PC-3 (cell line): ENCODE measurements at regions not wholly inside any gene's neighbourhood (a gene's known extent, or its start where the extent isn't known, plus 50 kb on each side); places are given as distances from the start of the nearest gene placed in this dataset.

ENCODE experiments used
- ATAC-seq: fragments of 200-7000 bp; cut with Tn5 transposase; 2 replicates; pipeline ENCODE4 v1.9.1; 2020; ENCODE audit warnings: mild to moderate bottlenecking, moderate library complexity
- BruUV-seq: library from RNA; stranded (reverse); fragments of 400-500 nt; replicated peaks from 2 replicates; lab custom pipeline; 2021; lab: Mats Ljungman, UMichigan
- CTCF ChIA-PET: fragments of 300-600 bp; sonication (Branson Sonifier 250); formaldehyde crosslinking; loops from one replicate; lab custom pipeline; 2022; ENCODE audit warnings: antibody characterized with exemption; lab: Charles Lee
- POLR2A ChIA-PET: fragments of 300-600 bp; sonication (Branson Sonifier 250); formaldehyde crosslinking; loops from one replicate; lab custom pipeline; 2022; ENCODE audit warnings: antibody characterized with exemption; ENCODE audit not compliant: unreplicated experiment; lab: Charles Lee
- DNase-seq: peaks from one replicate; pipeline ENCODE4 v3.0.0-alpha.2; 2015
- H2AFZ ChIP-seq: fragments of 300-600 bp; sonication (generic); 2 replicates; pipeline ENCODE4 v1.6.0; 2016; ENCODE audit warnings: antibody characterized with exemption, low read length
- H3F3A ChIP-seq: fragments of 300-600 bp; sonication (generic); one replicate; pipeline ENCODE4 v1.6.0; 2017; ENCODE audit warnings: antibody characterized with exemption, low read length, control low read depth, mild to moderate bottlenecking; ENCODE audit not compliant: unreplicated experiment
- H3K27ac ChIP-seq: fragments of 300-600 bp; sonication (generic); 2 replicates; pipeline ENCODE4 v1.5.1; 2016; ENCODE audit warnings: mild to moderate bottlenecking, low read length
- H3K27me3 ChIP-seq: fragments of 300-600 bp; sonication (generic); 2 replicates; pipeline ENCODE4 v1.6.1; 2016; ENCODE audit warnings: low read length, mixed read lengths
- H3K36me3 ChIP-seq: fragments of 300-600 bp; sonication (generic); 2 replicates; pipeline ENCODE4 v1.6.1; 2016; ENCODE audit warnings: low read depth, mixed run types, low read length, mixed read lengths
- H3K4me1 ChIP-seq: fragments of 300-600 bp; sonication (generic); 2 replicates; pipeline ENCODE4 v1.5.1; 2016; ENCODE audit warnings: low read length; ENCODE audit not compliant: insufficient read depth
- H3K4me2 ChIP-seq: fragments of 300-600 bp; sonication (generic); 2 replicates; pipeline ENCODE4 v1.6.0; 2016; ENCODE audit warnings: low read length
- H3K4me3 ChIP-seq: fragments of 300-600 bp; sonication (generic); 2 replicates; pipeline ENCODE4 v1.5.1; 2016; ENCODE audit warnings: mild to moderate bottlenecking, low read length, mixed read lengths
- H3K79me2 ChIP-seq: fragments of 300-600 bp; sonication (generic); 2 replicates; pipeline ENCODE4 v1.6.1; 2017; ENCODE audit warnings: low read length, mixed read lengths
- H3K9ac ChIP-seq: fragments of 300-600 bp; sonication (generic); 2 replicates; pipeline ENCODE4 v1.6.0; 2016; ENCODE audit warnings: mild to moderate bottlenecking, low read length
- H3K9me2 ChIP-seq: fragments of 300-600 bp; sonication (generic); replicated peaks from 2 replicates; pipeline ENCODE4 v1.6.1; 2016; ENCODE audit warnings: mixed run types, low read length, mixed read lengths
- H3K9me3 ChIP-seq: fragments of 300-600 bp; sonication (generic); 2 replicates; pipeline ENCODE4 v1.6.1; 2016; ENCODE audit warnings: low read length, mixed read lengths
- H4K20me1 ChIP-seq: fragments of 300-600 bp; sonication (generic); 2 replicates; pipeline ENCODE4 v1.6.1; 2016; ENCODE audit warnings: low read length, mixed read lengths
- EZH2 ChIP-seq: fragments of 300-600 bp; sonication (generic); IDR thresholded peaks from one replicate; pipeline ENCODE4 v1.6.1; 2017; ENCODE audit warnings: antibody characterized with exemption, mild to moderate bottlenecking, low read length; ENCODE audit not compliant: unreplicated experiment
- EZH2phosphoT487 ChIP-seq: fragments of 300-600 bp; sonication (generic); IDR thresholded peaks from 2 replicates; pipeline ENCODE4 v1.6.1; 2018; ENCODE audit warnings: mild to moderate bottlenecking, antibody characterized with exemption, low read length, borderline replicate concordance
- intact Hi-C: fragments of 100-400 bp; cut with micrococcal nuclease; formaldehyde crosslinking; loops from 2 replicates; pipeline ENCODE4 v1.9.0; 2023
- TF ChIP-seq, protein P1 (sequence below): fragments of 300-600 bp; sonication (generic); conservative IDR thresholded peaks from 2 replicates; pipeline ENCODE4 v1.5.1; 2017; ENCODE audit warnings: antibody characterized with exemption, low read depth, mild to moderate bottlenecking, low read length

DNA sequence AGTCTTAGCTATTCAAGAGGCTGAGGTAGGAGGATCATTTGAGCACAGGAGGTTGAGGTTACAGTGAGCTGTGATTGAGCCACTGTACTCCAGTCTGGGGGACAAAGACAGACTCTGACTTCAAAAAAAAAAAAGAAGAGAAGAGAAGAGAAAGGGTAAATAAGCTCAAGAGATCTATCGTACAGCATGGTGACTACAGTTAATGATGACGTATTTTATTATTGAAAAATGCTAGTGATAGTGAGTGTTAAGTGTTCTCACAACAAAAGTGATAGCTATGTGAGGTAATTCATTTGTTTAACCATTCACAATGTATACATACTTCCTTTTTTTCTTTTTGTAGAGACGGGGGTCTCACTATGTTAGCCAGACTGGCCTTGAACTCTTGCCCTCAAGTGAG, 121.5 kb upstream of the RPL34 start:
- ChIA-PET CTCF (no interaction called here), POLR2A (no interaction called here)
- no peaks in the 10 kb centered on the region for H3K79me2 ChIP-seq
- intact Hi-C loops, result no loop called here
- no TSS peak for BruUV-seq
- no peak overlapping the region for H3K27ac ChIP-seq
- no peak overlapping the region for H3K4me2 ChIP-seq
- no peaks in the 10 kb centered on the region for H4K20me1 ChIP-seq
- H2AFZ ChIP-seq, result no peak overlapping the region
- H3K4me1 ChIP-seq, result no peaks in the 10 kb centered on the region
- no peak for TF ChIP-seq EZH2phosphoT487
- TF ChIP-seq EZH2, result no peak
- TF ChIP-seq, protein P1, sequence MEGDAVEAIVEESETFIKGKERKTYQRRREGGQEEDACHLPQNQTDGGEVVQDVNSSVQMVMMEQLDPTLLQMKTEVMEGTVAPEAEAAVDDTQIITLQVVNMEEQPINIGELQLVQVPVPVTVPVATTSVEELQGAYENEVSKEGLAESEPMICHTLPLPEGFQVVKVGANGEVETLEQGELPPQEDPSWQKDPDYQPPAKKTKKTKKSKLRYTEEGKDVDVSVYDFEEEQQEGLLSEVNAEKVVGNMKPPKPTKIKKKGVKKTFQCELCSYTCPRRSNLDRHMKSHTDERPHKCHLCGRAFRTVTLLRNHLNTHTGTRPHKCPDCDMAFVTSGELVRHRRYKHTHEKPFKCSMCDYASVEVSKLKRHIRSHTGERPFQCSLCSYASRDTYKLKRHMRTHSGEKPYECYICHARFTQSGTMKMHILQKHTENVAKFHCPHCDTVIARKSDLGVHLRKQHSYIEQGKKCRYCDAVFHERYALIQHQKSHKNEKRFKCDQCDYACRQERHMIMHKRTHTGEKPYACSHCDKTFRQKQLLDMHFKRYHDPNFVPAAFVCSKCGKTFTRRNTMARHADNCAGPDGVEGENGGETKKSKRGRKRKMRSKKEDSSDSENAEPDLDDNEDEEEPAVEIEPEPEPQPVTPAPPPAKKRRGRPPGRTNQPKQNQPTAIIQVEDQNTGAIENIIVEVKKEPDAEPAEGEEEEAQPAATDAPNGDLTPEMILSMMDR, result no peak
- ATAC-seq, result no peak
- H3K9me3 ChIP-seq, result no peaks in the 10 kb centered on the region
- H3K9ac ChIP-seq, result no peak overlapping the region
- H3K4me3 ChIP-seq, result no peak overlapping the region
- H3K36me3 ChIP-seq, result no peaks in the 10 kb centered on the region
- no peaks in the 10 kb centered on the region for H3F3A ChIP-seq
- H3K9me2 ChIP-seq, result no peaks in the 10 kb centered on the region
- no peak for DNase-seq
- no peaks in the 10 kb centered on the region for H3K27me3 ChIP-seq

DNA sequence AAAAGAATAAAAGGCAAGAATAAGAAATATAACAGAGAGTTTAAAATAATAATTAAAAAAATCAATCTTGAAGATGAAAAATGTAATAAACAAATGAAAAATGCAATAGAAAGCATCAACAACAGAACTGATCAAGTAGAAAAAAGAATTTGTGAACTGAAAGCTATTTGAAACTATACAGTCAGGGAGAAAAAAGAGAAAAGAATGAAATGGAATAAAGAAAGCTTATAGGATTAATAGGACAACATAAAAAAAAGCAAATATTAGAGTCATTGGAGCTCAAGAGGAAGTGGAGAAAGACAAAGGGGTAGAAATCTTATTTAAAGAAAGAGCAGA, 126.8 kb upstream of the RPL34 start:
- no peak overlapping the region for H3K27ac ChIP-seq
- no TSS peak for BruUV-seq
- no peaks in the 10 kb centered on the region for H4K20me1 ChIP-seq
- ChIA-PET CTCF (no interaction called here), POLR2A (no interaction called here)
- H3K9me2 ChIP-seq, result no peaks in the 10 kb centered on the region
- DNase-seq (no peak), ATAC-seq (no peak)
- intact Hi-C loops, result no loop called here
- H2AFZ ChIP-seq, result no peak overlapping the region
- H3K4me3 ChIP-seq, result no peak overlapping the region
- no peaks in the 10 kb centered on the region for H3K9me3 ChIP-seq
- no peaks in the 10 kb centered on the region for H3K79me2 ChIP-seq
- TF ChIP-seq EZH2 (no peak), EZH2phosphoT487 (no peak)
- TF ChIP-seq, protein P1, result no peak
- no peaks in the 10 kb centered on the region for H3K36me3 ChIP-seq
- H3K9ac ChIP-seq, result no peak overlapping the region
- H3K27me3 ChIP-seq, result no peaks in the 10 kb centered on the region
- no peaks in the 10 kb centered on the region for H3F3A ChIP-seq
- no peak overlapping the region for H3K4me2 ChIP-seq
- no peaks in the 10 kb centered on the region for H3K4me1 ChIP-seq

DNA sequence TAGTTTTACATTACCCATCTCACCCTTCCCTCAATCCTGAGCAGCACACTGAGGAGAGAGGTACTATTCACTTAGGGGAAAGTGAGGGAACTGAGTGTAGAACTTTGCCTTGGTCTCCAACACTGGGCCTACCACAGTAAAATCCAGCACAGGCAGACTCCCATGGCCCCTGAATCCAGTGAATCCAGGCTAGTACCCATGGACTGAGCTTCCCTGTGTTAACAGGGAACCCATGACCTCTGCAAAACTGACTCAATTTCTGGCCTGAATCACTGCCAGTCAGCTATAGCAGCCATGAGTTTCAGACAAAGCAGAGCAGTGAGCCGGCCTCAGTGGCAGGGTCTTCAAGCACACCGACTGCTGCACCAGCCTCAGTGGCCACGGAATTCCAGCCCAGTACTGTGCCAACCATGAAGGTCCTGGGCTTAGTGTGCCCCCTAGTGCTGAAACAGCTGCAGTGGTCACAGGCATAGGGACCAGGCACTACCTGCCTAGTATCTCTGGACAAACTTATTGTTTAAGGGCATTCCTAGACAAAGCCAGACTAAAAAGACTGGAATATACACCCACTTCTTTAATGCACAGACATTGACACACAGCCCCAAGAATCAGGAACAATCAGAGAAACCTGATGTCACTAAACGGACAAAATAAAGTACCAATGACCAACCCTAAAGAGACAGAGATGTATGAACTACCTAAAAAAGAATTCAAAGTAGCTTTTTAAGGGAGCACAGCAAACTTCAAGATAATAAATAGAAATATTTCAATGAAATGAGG, 127.4 kb upstream of the RPL34 start:
- Histone ChIP-seq H3F3A (no peaks in the 10 kb centered on the region), H3K36me3 (no peaks in the 10 kb centered on the region), H3K27me3 (no peaks in the 10 kb centered on the region), H3K4me1 (no peaks in the 10 kb centered on the region), H3K27ac (no peak overlapping the region), H3K79me2 (no peaks in the 10 kb centered on the region), H3K4me3 (no peak overlapping the region), H3K9ac (no peak overlapping the region), H4K20me1 (no peaks in the 10 kb centered on the region), H2AFZ (no peak overlapping the region), H3K4me2 (no peak overlapping the region), H3K9me2 (no peaks in the 10 kb centered on the region), H3K9me3 (no peaks in the 10 kb centered on the region)
- no TSS peak for BruUV-seq
- ATAC-seq, result no peak
- intact Hi-C loops, result no loop called here
- CTCF ChIA-PET, result no interaction called here
- DNase-seq, result peak; percentile 4
- TF ChIP-seq EZH2phosphoT487, result no peak
- TF ChIP-seq, protein P1, result peak; percentile 46
- POLR2A ChIA-PET, result no interaction called here
